Natural killer cell (primary cell): ENCODE measurements at regions not wholly inside any gene's neighbourhood (a gene's known extent, or its start where the extent isn't known, plus 50 kb on each side); places are given as distances from the start of the nearest gene placed in this dataset.
A peak's percentile ranks its signal among the peaks of the same experiment; 100 is the strongest.

Experiments used
- ATAC-seq, 3 donors: fragments of 150-1000 bp in 2 of 3; fragments of 200-7000 bp in 1 of 3; cut with Tn5 transposase; 1 replicate in 1 of 3; 2 replicates in 2 of 3; pipeline ENCODE4 v1.10.0; 2021; ENCODE audit warnings: mild to moderate bottlenecking in 2 of 3, moderate library complexity in 2 of 3
- DNase-seq, 2 donors: peaks; one replicate each; pipeline versions ENCODE4 v3.0.0 to v3.0.0-alpha.2; 2013 to 2021; ENCODE audit warnings: mixed read lengths in 1 of 2
- H3K27ac ChIP-seq: one replicate; pipeline ENCODE4 v1.5.1; 2013; ENCODE audit warnings: mild to moderate bottlenecking, low read length
- H3K27me3 ChIP-seq: one replicate; pipeline ENCODE4 v1.6.1; 2013; ENCODE audit warnings: low read length; ENCODE audit not compliant: control insufficient read depth, insufficient read depth
- H3K36me3 ChIP-seq: one replicate; pipeline ENCODE4 v1.6.1; 2013; ENCODE audit warnings: low read length; ENCODE audit not compliant: control insufficient read depth, insufficient read depth
- H3K4me1 ChIP-seq: one replicate; pipeline ENCODE4 v1.6.1; 2013; ENCODE audit warnings: low read length; ENCODE audit not compliant: control insufficient read depth, insufficient read depth
- H3K4me3 ChIP-seq: one replicate; pipeline ENCODE4 v1.5.1; 2013; ENCODE audit warnings: low read length
- H3K9me3 ChIP-seq: one replicate; pipeline ENCODE4 v1.6.1; 2013; ENCODE audit warnings: low read length; ENCODE audit not compliant: control insufficient read depth, insufficient read depth
- H3K27ac Mint-ChIP-seq, 2 donors: one replicate each; pipeline ENCODE4 v1.8.0; 2022; ENCODE audit warnings: mild to moderate bottlenecking in 2 of 2, mixed read lengths in 2 of 2, moderate library complexity in 1 of 2
- H3K27me3 Mint-ChIP-seq, 2 donors: one replicate each; pipeline ENCODE4 v1.8.0; 2022; ENCODE audit warnings: low read depth in 2 of 2, mixed read lengths in 2 of 2
- H3K36me3 Mint-ChIP-seq: one replicate; pipeline ENCODE4 v1.8.0; 2022; ENCODE audit warnings: mixed read lengths
- H3K4me1 Mint-ChIP-seq, 2 donors: one replicate each; pipeline ENCODE4 v1.8.0; 2022; ENCODE audit warnings: mixed read lengths in 2 of 2
- H3K4me3 Mint-ChIP-seq: one replicate; pipeline ENCODE4 v1.8.0; 2022; ENCODE audit warnings: mild to moderate bottlenecking, moderate library complexity, mixed read lengths
- H3K9me3 Mint-ChIP-seq, 2 donors: one replicate each; pipeline ENCODE4 v1.8.0; 2022; ENCODE audit warnings: mixed read lengths in 2 of 2
- CTCF ChIP-seq: fragments of 200-600 bp; IDR thresholded peaks from one replicate; pipeline ENCODE4 v1.8.0; 2022; ENCODE audit warnings: antibody characterized with exemption
- WGBS: methylation state at CpG from one replicate; pipeline ENCODE4 v1.1.7; 2013; ENCODE audit warnings: missing lambda C conversion rate; ENCODE audit not compliant: insufficient coverage; 5-methylcytosine and 5-hydroxymethylcytosine counted together
- intact Hi-C: fragments of 100-400 bp; cut with micrococcal nuclease; formaldehyde crosslinking; loops from one replicate; pipeline ENCODE4 v1.14.2; 2022

DNA sequence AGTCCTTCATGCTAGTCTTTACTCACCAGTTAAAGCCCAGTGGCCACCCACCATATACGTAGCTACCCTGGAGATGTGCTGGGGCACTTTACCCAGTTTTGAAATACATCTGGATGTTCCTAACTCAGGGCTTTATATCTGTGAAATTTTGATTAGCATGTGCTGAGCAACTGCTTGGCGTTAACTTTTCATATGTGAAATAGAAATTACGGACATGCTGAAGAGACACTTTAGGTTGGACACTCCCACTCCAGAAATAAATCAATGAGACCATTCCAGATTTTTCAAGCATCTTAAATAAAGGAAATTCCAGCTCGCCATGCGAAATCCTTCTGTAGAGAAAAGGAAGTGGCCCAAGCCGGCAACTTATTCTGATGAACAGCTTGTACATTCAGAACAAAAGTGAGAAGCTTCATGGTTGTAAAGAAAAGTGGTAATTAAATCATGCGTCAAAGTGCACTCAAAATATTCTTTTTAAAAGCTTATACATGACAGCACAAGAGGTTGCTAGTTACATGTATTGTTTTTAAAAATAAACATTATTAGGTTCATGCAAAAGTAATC, 153.5 kb upstream of the ITGB1 start:
- no peak for DNase-seq
- Histone ChIP-seq H3K4me3 (no peak overlapping the region), H3K36me3 (no peaks in the 10 kb centered on the region), H3K27me3 (no peaks in the 10 kb centered on the region), H3K4me1 (peaks cover 55% of the 10 kb centered on the region), H3K9me3 (no peaks in the 10 kb centered on the region), H3K27ac (no peak overlapping the region)
- no peak for ATAC-seq
- WGBS: 87% methylated on average over 6 of the region's 7 CpGs
- H3K9me3 Mint-ChIP-seq: no peaks in the 10 kb centered on the region
- H3K27me3 Mint-ChIP-seq: no peaks in the 10 kb centered on the region
- peak overlapping the region; percentile 91 for H3K27ac Mint-ChIP-seq
- peak overlapping the region; percentile 78 for H3K4me3 Mint-ChIP-seq
- TF ChIP-seq CTCF: no peak
- intact Hi-C loops: loop anchor here (5.0 to 10.0 kb wide), 2 partner anchors 129 to 157 kb away; partner anchors contain the start of gene ITGB1
- peaks cover 87 to 92% of the 10 kb centered on the region in 2 donors for H3K4me1 Mint-ChIP-seq
- no peaks in the 10 kb centered on the region for H3K36me3 Mint-ChIP-seq

- Histone ChIP-seq H3K4me1 (peaks cover 38% of the 10 kb centered on the region), H3K27me3 (no peaks in the 10 kb centered on the region), H3K36me3 (no peaks in the 10 kb centered on the region), H3K27ac (peak overlapping the region; percentile 68), H3K9me3 (no peaks in the 10 kb centered on the region), H3K4me3 (no peak overlapping the region)
- intact Hi-C loops: loop anchor here (5.0 to 10.0 kb wide), 2 partner anchors 128 to 155 kb away; partner anchors contain the start of gene ITGB1
- ATAC-seq: peak; percentile 77 to 86 (median 83)
- no peak for TF ChIP-seq CTCF
- DNase-seq: peak in 1 of 2 donors; percentile 69
- Mint-ChIP-seq H3K4me1 (peaks cover 75 to 79% of the 10 kb centered on the region in 2 donors), H3K9me3 (no peaks in the 10 kb centered on the region), H3K4me3 (peak overlapping the region; percentile 78), H3K36me3 (no peaks in the 10 kb centered on the region), H3K27ac (peak overlapping the region; percentile 91), H3K27me3 (no peaks in the 10 kb centered on the region)
- WGBS: 33% methylated on average over 6 of the region's 7 CpGs
These were observed 151.9 kb upstream of the ITGB1 start for GRCh38 chr10:33109788-33110469.

GRCh38 chr10:33109384-33109783, 151.4 kb upstream of the ITGB1 start:
- ATAC-seq: no peak
- no peaks in the 10 kb centered on the region for H3K36me3 Mint-ChIP-seq
- intact Hi-C loops: no loop called here

More at GRCh38 chr10:33109384-33109783, 151.4 kb upstream of the ITGB1 start:
- Histone ChIP-seq H3K36me3 (no peaks in the 10 kb centered on the region), H3K4me3 (no peak overlapping the region), H3K9me3 (no peaks in the 10 kb centered on the region), H3K27ac (peak overlapping the region; percentile 68), H3K4me1 (peaks cover 33% of the 10 kb centered on the region), H3K27me3 (no peaks in the 10 kb centered on the region)
- 50% methylated on average over 2 of the region's 4 CpGs for WGBS
- Mint-ChIP-seq H3K27me3 (no peaks in the 10 kb centered on the region), H3K9me3 (no peaks in the 10 kb centered on the region), H3K27ac (peak overlapping the region; percentile 91), H3K4me3 (peak overlapping the region; percentile 78), H3K4me1 (peaks cover 69 to 73% of the 10 kb centered on the region in 2 donors)
- TF ChIP-seq CTCF: no peak
- no peak for DNase-seq
